Right hindlimb (tissue), 1 donor: ENCODE measurements at regions not wholly inside any gene's neighbourhood (a gene's known extent, or its start where the extent isn't known, plus 50 kb on each side); places are given as distances from the start of the nearest gene placed in this dataset.
"Not testable (repeated sequence)": the region's sequence is repeated elsewhere in the genome, so short reads cannot be mapped to it uniquely, and the experiment has no call there.

Source experiments
- DNase-seq: peaks from one replicate; pipeline ENCODE4 v3.0.0-alpha.2; 2018

DNA sequence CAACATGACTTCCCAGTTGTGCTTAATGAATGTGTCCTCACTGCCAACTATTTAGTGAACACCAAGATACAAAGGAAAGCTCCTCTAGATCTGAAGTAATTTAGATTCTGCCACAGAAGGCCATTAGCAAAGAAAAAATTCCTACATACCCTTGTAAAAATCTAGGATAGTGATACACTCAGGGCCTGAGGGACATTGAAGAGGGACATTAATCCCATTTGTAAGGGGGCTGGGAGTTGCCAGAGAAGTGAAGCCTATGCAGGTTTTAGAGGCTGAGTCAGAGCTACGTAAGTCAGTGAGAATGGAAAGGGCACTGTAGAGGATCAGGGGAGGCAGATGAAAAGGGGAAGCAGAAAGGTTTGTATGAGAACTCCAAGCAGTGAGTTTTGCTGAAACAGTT lies 286.9 kb upstream of the TARS1 start:
- no peak for DNase-seq

DNA sequence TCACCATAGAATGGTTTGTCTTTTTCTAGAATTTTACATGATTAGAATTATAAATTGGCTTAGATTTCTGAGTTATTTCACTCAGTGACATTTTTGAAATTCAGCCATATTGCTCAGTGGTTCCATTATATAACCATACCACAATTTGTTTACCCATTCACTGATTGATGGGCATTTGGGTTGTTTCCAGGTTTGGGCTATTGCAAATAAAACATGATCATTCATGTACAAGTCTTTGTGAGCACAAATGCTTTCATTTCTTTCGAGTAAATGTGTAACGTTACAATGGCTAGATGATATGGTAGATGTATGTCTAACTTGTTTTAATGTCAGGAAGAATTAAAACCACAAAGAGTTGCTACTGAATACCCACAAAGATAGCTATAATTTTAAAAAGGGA lies 279.9 kb upstream of the TARS1 start:
- no peak for DNase-seq

DNA sequence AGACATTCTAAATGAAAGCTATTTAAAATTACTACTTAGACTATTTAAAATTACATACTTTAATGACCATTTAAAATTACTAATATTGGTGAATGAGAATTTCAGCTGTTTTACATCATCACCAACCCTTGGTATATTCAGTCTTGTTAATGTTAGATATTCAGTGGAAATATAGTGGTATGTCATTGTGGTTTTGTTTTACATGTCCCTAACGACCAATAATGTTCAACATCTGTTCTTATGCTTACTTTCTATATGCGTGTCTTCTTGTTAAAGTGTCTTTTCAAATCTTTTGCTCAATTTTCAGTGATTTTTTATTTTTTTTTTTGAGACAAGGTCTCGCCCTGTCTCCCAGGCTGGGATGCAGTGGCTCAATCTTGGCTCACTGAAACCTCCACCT lies 279.3 kb upstream of the TARS1 start:
- no peak for DNase-seq

DNA sequence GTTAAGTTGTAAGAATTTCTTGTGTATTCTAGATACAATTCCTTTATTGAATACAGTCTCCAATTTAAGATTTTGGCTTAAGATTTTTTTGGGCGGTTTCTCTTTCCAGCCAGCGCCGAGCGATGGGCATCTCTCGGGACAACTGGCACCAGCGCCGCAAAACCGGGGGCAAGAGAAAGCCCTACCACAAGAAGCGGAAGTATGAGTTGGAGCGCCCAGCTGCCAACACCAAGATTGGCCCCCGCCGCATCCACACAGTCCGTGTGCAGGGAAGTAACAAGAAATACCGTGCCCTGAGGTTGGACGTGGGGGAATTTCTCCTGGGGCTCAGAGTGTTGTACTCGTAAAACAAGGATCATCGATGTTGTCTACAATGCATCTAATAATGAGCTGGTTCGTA lies 278.7 kb upstream of the TARS1 start:
- DNase-seq, result no peak

DNA sequence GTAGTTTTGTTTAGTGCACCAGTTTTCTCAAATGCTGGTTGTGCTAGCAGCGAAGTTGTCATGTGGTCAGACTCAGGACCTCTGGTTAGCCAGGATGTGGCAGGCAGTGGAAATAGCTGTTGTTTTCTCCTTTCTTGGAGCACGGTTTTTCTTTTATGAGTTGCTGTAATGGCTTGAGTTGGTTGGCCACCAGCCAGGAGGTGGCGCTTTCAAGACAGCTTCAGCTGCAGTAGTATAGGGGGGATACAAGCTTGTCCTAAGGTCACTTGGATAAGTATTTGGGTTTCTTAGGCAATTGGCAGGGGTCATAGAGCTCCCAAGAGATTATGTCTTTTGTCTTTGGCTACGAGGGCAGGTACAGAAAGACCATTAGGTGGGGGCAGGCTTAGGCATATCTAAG lies 274.2 kb upstream of the TARS1 start:
- no peak for DNase-seq

DNA sequence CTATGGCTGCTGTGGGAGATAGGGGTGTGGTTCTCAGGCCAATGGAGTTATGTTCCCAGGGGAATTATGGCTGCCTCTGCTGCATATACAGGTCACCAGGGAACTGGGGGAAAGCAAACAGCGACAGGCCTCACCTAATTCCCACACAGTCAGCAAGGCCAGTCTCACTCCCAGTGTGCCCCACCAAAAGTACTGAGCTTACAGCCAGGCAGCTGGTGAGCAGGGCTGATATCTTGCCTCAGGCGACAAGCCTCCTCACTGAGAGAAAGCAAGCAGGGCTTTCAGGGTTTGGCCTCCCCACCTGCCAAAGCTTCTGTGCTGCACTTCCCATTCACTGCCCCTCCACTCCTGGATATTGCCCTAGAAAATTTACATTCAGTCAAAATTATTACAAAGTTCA lies 273.8 kb upstream of the TARS1 start:
- DNase-seq, result no peak

DNA sequence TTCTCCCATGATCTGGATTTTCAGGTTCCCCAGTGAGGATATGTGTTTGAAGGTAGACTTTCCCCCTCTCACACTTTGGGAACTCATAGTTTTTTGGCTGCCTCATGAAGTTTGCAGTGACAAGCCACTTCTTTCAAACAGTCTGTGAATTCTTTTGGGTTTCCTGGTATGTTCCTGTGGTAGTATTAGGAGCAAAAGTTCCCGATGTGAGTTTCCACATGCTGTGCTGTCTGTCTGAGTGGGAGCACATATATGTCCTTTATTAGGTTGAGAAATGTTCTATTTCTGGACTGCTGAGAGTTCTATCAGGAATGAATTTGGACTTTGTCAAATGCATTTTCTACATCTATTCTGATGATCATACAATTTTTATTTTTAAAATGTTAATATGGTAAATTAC lies 273.2 kb upstream of the TARS1 start:
- DNase-seq, result no peak

DNA sequence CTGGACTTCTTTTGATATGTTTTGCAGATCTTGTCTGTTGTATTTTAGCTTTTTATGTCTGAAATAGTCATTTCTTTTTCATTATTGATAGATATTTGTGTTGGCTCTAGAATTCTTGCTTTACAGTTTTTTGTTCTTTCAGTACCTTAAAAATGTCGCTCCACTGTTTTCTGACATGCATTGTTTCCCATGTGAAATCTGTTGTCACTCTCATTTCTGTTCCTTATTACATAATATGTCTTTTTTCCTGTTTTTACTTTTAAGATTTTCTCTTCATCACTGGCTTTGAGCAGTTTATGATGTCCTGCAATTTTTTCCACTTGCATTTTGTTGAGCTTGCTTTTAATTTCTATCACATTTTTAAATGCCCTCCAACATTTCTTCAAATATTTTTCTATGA lies 270.4 kb upstream of the TARS1 start:
- no peak for DNase-seq

DNA sequence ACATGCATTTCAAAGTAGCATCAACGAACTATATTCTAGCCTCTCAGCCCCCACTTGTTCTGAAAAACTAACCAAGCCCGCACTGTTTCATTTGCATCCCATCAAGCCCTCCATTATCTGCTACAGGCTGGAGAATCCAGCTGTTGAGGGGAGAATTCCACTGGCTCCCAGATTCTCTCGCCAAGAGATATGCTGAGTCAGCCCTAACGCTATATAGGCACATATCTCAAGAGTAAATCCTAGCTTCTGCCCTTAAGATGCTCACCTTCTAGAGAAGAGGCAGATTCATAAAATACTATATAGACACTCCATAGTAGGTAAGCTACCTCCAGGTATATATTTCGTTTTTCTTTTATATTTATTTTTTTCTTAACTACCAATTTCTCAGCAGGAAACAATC lies 266.4 kb upstream of the TARS1 start:
- DNase-seq, result no peak

DNA sequence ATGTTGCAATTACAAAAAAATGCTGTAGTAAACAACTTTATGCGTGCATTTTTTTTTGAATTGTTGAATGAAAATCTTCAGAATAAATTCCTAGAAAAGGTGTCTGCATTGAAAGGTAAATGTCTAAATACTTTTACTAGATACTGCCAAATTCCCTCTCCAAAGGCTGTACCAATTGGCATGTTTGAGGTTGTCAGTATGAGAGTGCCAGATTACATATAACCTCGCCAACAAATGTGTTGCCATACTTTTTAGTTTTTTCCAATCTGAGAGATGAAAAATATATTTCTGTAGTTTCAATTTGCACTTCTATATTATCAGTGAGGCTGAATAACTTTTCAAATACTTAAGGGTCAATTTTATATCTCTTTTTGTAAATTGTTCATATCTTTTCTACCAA lies 261.5 kb upstream of the TARS1 start:
- DNase-seq, result no peak

DNA sequence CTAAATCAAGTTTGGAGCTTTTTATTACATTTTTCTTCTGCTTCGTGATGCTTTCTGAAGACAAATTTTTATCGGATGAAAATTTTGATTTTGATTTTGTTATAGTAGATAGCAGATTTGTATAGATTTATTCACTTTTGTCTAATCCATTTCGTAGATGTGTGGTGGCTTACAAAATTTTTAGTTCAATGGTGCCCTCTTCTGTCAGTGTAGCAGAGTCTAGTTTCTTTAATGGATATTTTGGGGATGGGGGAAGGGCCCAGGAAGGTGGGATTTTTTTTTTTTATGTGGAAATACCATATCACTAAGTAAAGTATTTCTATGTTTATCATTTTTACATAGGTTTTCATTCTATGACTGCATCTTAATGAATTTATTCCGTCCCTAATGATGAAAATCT lies 259.9 kb upstream of the TARS1 start:
- DNase-seq, result no peak

DNA sequence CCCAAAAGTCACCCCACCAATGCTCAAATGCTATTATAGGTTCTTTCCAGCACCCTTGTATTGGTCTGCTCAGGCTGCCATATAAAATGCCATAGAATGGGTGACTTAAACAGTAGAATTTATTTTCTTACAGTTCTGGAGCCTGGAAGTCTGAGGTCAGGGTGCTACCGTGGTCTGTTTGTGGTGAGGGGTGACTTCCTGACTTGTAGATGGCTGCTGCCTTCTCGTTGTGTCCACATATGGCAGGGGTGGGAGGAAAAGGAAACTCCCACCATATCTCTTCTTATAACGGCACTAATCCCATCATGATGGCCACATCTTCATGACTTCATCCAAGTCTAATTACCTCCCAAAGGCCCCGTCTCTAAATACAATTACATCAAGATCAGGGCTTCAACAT lies 257.8 kb upstream of the TARS1 start:
- DNase-seq, result no peak

DNA sequence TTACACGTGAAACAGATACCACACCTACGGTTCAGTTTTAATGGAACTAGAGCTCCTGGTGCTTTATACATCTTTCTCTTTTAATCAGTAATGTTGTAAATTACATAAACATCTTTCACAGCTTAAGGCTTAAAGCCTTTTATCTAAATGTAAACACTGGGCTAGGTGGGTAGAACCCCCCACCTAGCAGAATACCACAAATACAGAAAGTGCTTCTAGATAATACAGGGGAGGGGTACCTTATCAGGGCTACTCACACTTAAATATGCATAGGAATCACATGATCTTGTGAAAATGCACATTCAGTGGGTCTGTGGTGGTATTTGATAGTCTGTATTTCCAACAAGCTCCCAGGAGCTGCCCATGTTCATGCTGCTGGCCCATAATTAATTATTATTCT lies 256.4 kb upstream of the TARS1 start:
- DNase-seq, result no peak

DNA sequence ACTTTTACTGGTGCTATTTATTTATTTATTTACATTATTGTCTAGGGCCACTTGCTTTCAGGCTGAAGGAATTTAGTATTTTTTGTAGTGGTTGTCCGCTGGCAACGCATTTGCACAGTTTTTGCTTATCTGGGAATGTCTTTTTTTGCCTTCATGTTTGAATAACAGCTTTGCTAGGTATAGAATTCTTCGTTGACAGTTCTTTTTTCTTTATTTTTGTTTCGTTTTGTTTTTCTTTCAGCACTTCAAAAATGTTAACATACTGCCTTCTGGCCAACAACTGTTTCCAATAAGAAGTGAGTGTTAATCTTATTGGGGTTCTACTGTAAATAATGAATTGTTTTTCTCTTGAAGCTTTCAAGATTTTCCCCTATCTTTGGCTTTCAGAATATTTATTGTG lies 252.7 kb upstream of the TARS1 start:
- DNase-seq, result no peak

DNA sequence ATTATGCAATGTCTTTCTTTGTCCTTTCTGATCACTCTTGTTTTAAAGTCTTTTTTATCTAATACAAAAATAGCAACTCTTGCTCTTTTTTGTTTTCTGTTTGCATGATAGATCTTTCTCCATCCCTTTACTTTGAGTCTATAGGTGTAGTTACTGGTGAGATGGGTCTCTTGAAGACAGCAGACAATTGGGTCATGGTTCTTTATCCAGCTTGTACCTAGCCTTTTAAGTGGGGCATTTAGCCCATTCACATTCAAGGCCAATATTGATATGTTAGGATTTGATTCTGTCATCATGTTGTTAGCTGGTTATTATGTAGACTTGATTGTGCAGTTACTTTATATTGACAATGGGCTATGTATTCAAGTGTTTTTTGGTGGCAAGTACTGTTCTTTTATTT lies 245.9 kb upstream of the TARS1 start:
- no peak for DNase-seq

DNA sequence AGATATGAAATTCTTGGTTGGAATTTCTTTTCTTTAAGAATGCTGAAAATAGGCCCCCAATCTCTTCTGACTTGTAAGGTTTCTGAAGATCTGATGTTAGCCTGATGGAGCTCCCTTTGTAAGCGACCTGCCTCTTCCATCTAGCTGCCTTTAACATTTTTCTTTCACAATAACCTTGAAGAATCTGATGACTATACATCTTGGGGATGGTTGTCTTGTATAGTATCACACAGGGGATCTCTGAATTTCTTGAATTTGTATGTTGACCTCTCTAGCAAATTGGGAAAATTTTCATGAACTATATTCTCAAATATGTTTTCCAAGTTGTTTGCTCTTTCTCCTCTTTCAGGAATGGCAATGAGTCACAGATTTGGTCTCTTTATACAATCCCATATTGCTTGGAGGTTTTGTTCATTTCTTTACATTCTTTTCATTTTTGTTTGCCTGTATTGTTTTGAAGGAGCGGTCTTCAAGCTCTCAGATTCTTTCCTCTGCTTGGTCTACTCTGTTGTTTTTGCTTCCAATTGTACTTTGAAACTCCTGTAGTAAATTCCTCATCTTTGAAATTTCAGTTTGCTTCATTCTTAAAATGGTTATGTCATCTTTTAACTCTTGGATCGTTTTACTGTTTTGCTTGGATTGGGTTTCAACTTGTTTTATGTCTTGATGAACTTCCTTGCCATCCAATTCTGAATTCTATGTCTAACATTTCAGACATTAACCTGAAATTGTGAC lies 245.2 kb upstream of the TARS1 start:
- no peak for DNase-seq

DNA sequence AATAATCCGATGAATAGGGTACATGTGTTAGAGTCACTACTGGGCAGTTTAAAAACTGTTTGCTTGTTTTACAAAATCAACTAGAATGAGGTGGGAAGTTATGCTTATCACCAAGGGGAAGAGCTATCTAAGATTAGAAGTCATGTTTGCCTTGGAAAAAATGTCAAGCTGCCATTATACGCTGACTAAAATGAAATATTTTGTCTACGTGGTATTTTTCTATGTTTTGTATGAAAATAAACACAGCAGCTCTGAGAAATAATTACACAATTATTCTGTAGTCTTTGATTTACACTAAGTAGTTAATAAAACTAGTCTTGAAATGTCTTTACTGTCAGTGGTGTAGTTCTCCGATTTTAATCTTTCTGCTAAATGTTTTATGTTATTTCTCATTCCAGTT lies 241.9 kb upstream of the TARS1 start:
- no peak for DNase-seq

DNA sequence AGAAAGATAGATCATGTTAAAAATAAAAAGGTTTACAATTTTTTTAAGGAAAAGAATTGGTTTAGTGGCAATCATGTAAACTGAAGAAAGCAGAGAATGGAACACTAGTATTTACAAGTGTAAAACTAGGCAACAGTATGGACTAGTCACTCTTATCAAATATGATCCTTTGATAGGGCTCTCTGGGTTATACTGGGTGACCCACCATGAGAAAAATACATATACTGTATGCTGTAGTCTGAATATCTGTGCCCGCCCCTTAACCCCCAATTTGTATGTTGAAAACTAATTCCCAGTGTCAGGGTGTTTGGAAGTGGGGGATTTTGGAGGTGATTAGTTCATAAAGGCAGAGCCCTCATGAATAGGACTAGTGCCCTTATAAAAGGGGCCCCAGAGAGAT lies 236.8 kb upstream of the TARS1 start:
- no peak for DNase-seq

DNA sequence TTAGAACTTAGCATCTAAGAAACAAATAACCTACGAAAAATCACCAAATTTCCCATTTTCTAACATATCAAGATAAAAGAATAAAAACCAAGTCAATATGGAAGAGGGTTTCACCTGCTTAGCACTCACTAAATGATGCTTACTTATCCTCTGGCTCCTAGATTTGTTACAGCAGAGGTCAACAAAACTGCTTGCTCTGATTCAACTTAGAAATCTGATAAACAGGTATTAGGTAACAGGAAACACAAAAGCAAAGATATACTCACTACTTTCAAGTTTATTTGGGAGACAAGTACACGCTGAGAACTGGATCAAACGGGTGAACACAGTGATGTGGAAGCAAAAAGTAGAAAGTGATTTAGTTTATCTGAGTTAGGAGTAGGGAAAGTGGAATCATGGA lies 235.7 kb upstream of the TARS1 start:
- DNase-seq, result no peak

DNA sequence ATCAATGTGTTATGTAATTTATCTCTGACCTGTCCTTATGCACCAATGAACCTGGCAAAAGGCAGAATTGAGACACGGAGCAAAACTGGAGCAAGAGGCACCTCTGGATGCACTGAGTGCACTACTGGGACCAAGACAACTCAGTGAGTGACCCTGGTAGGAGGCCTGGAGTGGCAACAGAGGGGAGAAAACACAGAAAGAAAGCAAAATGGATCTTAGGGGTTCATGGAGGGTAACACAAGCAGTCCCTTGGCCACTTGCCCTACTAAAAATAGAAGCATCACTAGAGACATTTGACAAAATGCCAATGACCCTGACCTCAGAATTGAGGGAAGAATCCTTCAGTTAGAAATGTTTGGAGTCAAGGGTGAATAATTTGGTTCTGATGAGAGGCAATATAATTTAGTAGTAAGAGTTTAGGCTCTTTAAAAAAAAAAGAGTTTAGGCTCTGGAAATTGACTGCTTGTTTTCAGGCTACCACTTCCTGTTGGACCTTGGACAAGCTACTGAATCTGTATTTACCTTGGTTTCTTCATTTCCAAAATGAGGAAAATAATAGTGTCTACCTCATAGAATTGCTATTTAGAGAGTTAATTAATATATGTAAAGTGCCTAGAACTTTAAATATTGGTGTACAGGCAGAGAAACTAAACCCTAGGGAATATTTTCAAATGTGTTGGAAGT lies 234.9 kb upstream of the TARS1 start:
- no peak for DNase-seq

DNA sequence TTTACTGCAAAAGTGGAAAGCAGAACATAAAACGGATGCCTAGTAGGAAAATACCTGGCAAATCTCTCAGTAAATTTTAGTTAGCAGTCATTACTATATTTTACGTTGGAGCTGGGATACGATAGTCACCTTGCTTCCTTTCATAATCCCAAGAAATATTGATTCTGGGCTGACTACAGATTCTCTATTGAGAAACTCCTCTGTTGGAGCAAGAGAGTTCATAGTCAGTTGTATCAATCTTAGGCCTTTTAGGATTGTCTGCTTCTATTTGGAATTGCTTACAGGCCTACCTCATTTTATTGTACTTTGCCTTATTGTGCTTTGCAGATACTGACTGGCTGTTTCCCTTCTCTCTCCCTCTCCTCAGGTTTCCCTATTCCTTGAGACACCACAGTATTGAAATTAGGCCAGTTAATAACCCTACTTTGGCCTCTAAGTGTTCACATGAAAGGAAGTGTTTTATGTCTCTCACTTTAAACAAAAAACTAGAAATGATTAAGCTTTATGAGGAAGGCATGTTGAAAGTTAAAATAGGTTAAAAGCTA lies 233.7 kb upstream of the TARS1 start:
- no peak for DNase-seq

DNA sequence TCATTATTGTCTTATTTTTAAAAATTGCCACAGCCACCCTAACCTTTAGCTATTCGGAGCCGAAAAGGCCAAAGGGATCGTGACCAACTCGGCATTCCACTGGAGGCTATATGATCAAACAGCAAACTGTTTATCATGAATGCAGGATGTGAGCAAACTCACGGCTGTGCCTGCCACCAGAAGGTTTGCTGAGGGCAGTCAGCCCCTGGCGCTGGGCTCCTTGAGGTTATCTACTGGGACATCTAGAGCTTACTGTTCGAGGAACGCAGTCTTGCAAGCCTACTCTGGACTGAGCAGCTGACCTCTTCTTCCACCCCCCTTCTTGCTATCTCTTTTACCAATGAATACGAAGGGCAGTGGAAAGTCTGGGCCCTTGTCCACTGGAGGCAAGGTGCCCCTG lies 231.5 kb upstream of the TARS1 start:
- no peak for DNase-seq

DNA sequence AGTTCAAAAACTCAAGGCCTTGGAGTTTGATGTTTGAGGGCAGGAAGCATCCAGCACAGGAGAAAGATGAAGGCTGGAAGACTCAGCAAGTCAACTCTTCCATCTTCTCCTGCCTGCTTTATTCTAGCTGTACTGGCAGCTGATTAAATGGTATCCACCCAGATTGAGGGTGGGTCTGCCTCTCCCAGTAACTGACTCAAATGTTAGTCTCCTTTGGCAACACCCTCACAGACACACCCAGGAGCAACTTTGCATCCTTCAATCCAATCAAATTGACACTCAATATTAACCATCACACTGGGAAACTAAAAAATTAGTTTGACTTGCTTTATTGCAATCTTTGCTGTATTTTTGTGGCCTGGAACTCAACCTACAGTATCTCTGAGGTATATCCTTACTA lies 230.5 kb upstream of the TARS1 start:
- not testable (repeated sequence) for DNase-seq

DNA sequence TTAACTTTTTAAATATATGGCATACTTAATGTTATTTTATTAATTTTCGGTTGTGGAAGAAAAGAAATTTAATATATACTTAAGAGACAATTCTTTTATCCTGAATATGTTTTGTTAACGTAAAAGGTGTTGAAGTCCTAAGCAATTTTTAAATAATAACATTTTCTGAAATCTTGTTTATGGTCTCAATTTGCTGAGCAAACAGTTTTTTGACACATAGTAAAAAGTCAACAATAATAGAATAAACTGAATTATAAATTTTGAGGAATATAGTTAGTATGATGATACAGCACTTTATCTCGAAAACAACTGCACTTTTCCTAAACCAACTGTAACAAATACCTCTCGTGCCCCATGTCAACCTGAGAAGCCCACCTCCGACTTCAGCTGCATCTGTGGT lies 229.8 kb upstream of the TARS1 start:
- DNase-seq, result no peak

DNA sequence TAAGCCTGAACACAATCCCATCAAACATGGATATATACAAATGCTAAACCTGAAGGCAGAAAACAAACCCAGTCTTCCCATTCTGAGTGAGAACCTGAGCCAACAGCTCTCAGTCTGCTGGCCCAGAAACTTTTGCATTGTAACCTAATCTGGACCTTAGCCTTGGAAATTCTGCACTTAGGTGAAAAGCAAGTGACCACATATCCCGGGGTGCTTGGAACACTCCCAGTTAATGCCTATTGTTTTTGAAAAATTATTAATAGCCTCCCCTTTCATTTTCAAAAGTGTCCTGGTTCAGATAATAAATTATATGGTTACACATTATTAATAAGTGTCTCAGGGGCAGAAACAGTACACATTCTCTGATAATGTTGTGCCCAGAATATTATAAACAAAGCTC lies 228.3 kb upstream of the TARS1 start:
- DNase-seq, result no peak
